ENCODE measurements at regions not wholly inside any gene's neighbourhood (a gene's known extent, or its start where the extent isn't known, plus 50 kb on each side); places are given as distances from the start of the nearest gene placed in this dataset.

GRCh38 chr6:112634376-112634775 is 287.2 kb downstream of the RFPL4B start:
- Histone ChIP-seq H3K9me3 (replicated peaks; ENCODE audit: insufficient read depth, low read length) (no peaks in the 10 kb centered on the region), H3K9ac (ENCODE audit: low read length) (no peak overlapping the region)
- no peak for DNase-seq

GRCh38 chr6:112636650-112637262 is 289.6 kb downstream of the RFPL4B start:
- no peaks in the 10 kb centered on the region for H3K27me3 ChIP-seq (replicated peaks; ENCODE audit: insufficient read depth, low read length)
- no peaks in the 10 kb centered on the region for H4K20me1 ChIP-seq (ENCODE audit: insufficient read depth, low read length)
- no peak overlapping the region for H2AFZ ChIP-seq (ENCODE audit: low read length)
- no peak overlapping the region for H3K4me2 ChIP-seq (ENCODE audit: low read depth, low read length)
- H3K79me2 ChIP-seq (ENCODE audit: low read length) = no peaks in the 10 kb centered on the region
- TF ChIP-seq EZH2 (optimal IDR thresholded peaks at IDR 0.05; ENCODE audit: low read depth, low read length) (no peak), CTCF (IDR thresholded peaks at IDR 0.05; ENCODE audit: low read length) (no peak), EZH2phosphoT487 (IDR thresholded peaks at IDR 0.05; ENCODE audit: low read length) (no peak)
- H3K9me2 ChIP-seq (replicated peaks; ENCODE audit: insufficient read depth, low read length) = no peaks in the 10 kb centered on the region
- H3K9me3 ChIP-seq (replicated peaks; ENCODE audit: insufficient read depth, low read length) = no peaks in the 10 kb centered on the region
- H3F3A ChIP-seq (ENCODE audit: insufficient read depth, low read length) = no peaks in the 10 kb centered on the region
- no peaks in the 10 kb centered on the region for H3K36me3 ChIP-seq (replicated peaks; ENCODE audit: insufficient read depth, low read length)
- H3K27ac ChIP-seq (ENCODE audit: low read length) = no peak overlapping the region
- H3K4me3 ChIP-seq (ENCODE audit: low read length) = no peak overlapping the region
- no peaks in the 10 kb centered on the region for H3K4me1 ChIP-seq (ENCODE audit: low read length)
- no peak for DNase-seq
- H3K9ac ChIP-seq (ENCODE audit: low read length) = no peak overlapping the region

More at GRCh38 chr6:112634376-112634775, 287.2 kb downstream of the RFPL4B start:
- H3K4me3 ChIP-seq (ENCODE audit: low read length) = no peak overlapping the region
- no peaks in the 10 kb centered on the region for H3K36me3 ChIP-seq (replicated peaks; ENCODE audit: insufficient read depth, low read length)
- H3K4me1 ChIP-seq (ENCODE audit: low read length) = no peaks in the 10 kb centered on the region
- no peaks in the 10 kb centered on the region for H3K27me3 ChIP-seq (replicated peaks; ENCODE audit: insufficient read depth, low read length)
- H3F3A ChIP-seq (ENCODE audit: insufficient read depth, low read length) = no peaks in the 10 kb centered on the region
- H3K79me2 ChIP-seq (ENCODE audit: low read length) = no peaks in the 10 kb centered on the region
- no peak overlapping the region for H3K4me2 ChIP-seq (ENCODE audit: low read depth, low read length)
- H4K20me1 ChIP-seq (ENCODE audit: insufficient read depth, low read length) = no peaks in the 10 kb centered on the region
- no peak overlapping the region for H2AFZ ChIP-seq (ENCODE audit: low read length)
- TF ChIP-seq CTCF (IDR thresholded peaks at IDR 0.05; ENCODE audit: low read length) (no peak), EZH2phosphoT487 (IDR thresholded peaks at IDR 0.05; ENCODE audit: low read length) (no peak), EZH2 (optimal IDR thresholded peaks at IDR 0.05; ENCODE audit: low read depth, low read length) (no peak)
- H3K27ac ChIP-seq (ENCODE audit: low read length) = no peak overlapping the region
- H3K9me2 ChIP-seq (replicated peaks; ENCODE audit: insufficient read depth, low read length) = no peaks in the 10 kb centered on the region

- Histone ChIP-seq H3K79me2 (ENCODE audit: low read length) (no peaks in the 10 kb centered on the region), H4K20me1 (ENCODE audit: insufficient read depth, low read length) (no peaks in the 10 kb centered on the region), H3K36me3 (replicated peaks; ENCODE audit: insufficient read depth, low read length) (no peaks in the 10 kb centered on the region), H3K4me2 (ENCODE audit: low read depth, low read length) (no peak overlapping the region), H3K9me2 (replicated peaks; ENCODE audit: insufficient read depth, low read length) (no peaks in the 10 kb centered on the region), H3K4me3 (ENCODE audit: low read length) (no peak overlapping the region), H3K9me3 (replicated peaks; ENCODE audit: insufficient read depth, low read length) (no peaks in the 10 kb centered on the region), H3F3A (ENCODE audit: insufficient read depth, low read length) (no peaks in the 10 kb centered on the region), H3K27me3 (replicated peaks; ENCODE audit: insufficient read depth, low read length) (no peaks in the 10 kb centered on the region), H3K4me1 (ENCODE audit: low read length) (no peaks in the 10 kb centered on the region), H3K9ac (ENCODE audit: low read length) (no peak overlapping the region), H2AFZ (ENCODE audit: low read length) (no peak overlapping the region), H3K27ac (ENCODE audit: low read length) (no peak overlapping the region)
- DNase-seq = no peak
- TF ChIP-seq CTCF (IDR thresholded peaks at IDR 0.05; ENCODE audit: low read length) (no peak), EZH2 (optimal IDR thresholded peaks at IDR 0.05; ENCODE audit: low read depth, low read length) (no peak), EZH2phosphoT487 (IDR thresholded peaks at IDR 0.05; ENCODE audit: low read length) (no peak)
Measured at GRCh38 chr6:112639391-112639831, 292.3 kb downstream of the RFPL4B start.

Data from MM.1S (cell line).